GM19193 (cell line): ENCODE measurements at regions not wholly inside any gene's neighbourhood (a gene's known extent, or its start where the extent isn't known, plus 50 kb on each side); places are given as distances from the start of the nearest gene placed in this dataset.

ENCODE experiments used
- POLR2A ChIP-seq: IDR thresholded peaks from 4 replicates; pipeline ENCODE4 v1.6.1; 2011; ENCODE audit not compliant: insufficient read depth, insufficient read length; ENCODE audit errors: extremely low read depth

DNA sequence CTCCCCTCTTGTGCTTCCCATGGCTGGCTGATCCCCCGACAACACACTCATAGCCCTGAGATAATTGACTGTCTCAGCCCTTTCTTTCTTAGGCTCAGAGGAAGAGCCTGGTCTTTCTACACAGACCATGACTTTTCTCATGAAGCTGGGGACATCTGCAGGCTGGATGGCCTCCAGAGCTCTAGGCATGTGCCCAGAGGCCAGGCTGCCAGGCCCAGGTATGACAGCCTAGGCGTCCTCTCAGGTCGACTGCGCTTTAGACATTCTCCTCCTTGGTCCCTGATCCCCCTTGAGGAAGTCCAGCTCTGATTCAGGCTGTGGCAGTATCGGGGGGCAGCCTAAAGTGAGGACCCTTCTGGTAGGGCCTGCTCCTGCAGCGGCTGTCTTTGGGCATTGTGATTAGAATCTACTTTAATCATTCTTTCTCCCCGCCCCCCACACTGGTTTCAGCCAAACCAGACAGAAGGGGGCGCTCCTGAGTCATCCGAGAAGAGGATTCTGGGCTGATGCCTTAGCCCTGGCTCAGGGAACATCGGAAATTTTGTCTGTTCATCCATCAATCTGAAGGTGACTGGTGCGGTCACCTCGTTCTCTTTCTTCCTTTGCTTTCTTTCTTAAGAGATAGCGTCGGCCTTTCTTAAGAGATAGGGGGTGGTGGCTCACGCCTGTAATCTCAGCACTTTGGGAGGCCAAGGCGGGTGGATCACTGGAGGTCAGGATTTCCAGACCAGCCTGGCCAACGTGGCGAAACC, 66.5 kb upstream of the HSPA9 start:
- TF ChIP-seq POLR2A: no peak

DNA sequence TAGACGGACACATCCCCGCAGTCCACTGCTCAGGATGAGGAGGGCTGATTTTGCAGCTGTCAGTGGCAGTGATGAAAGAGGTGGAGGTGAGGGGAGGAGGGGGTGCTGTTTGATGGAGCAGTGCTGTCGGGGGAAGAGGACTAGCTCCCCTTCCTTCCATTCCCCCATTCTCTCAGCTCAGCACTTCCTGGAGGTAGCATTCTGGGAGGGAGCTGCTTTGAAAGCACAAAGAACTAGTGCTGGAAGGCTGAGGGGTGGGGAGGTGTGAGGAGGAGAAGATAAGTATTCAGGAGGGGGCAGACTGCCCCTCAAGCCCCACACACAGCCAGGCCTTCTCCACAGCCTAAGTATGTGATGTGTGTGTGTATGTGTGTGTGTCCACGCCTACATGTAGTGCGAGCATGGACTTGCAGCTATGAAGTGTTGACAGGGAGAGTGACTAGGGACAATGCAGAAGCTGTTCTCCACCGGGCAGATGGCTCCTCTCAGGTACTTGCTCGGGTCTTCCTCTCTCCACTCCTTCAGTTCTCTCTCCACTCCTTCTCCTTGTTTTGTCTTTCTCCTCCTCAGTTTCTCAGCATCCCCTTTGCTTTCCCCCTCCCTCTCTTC, 65.5 kb upstream of the HSPA9 start:
- TF ChIP-seq POLR2A: no peak

DNA sequence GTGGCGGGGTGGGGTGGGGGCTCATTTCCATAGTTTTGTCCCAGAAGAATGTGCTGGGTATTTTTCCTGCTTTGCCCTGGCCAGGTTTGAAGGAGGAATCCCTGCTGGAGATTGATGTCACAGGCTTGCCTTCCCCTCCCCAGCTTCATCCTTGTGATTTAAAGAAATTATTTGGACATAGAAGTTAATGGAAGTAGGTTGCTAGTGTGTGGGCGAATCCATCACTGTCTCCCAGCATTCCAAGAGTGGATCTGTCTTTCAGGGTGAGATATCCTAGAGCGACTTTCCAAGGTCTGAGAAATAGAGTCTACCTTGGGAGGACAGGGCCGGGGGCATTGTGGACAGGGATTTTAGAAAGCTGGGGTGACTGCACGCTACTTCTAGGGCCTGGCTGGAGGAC, 64.9 kb upstream of the HSPA9 start:
- TF ChIP-seq POLR2A: no peak

DNA sequence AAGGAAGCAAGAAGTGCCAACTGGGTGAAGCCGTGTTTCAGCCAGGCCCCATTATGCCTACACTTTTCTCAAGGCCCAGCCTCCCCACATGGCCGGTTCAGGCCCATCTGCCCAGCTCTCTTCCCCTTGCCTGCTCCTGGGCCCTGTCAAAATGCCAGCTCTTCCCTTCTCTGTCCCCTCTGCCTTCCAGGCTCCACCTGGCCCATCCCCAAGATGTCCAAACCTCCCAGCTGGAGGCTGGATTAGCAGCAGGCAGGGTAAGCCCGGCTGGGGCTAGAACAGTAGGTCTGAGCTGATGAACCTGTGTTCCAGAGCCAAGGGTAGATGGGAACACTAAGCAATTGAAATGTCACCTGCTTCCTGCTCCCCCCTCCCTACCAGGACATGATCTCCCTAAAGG, 64.1 kb upstream of the HSPA9 start:
- no peak for TF ChIP-seq POLR2A

DNA sequence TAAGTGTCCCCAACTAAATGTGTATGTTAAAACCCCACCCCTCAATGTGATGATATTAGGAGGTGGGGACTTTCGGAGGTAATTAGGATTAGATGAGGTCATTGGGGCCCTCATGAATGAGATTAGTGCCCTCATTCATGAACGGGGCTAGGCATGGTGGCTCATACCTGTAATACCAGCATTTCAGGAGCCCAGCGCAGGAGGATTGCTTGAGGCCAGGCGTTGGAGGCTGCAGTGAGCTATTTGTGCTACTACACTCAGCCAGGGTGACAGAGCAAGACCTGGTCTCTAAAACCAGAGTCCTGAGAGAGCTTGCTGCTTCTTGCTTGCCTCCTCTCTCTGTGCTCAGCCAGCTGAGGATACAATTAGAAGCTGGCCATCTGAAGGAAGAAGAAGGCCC, 62.1 kb upstream of the HSPA9 start:
- no peak for TF ChIP-seq POLR2A

DNA sequence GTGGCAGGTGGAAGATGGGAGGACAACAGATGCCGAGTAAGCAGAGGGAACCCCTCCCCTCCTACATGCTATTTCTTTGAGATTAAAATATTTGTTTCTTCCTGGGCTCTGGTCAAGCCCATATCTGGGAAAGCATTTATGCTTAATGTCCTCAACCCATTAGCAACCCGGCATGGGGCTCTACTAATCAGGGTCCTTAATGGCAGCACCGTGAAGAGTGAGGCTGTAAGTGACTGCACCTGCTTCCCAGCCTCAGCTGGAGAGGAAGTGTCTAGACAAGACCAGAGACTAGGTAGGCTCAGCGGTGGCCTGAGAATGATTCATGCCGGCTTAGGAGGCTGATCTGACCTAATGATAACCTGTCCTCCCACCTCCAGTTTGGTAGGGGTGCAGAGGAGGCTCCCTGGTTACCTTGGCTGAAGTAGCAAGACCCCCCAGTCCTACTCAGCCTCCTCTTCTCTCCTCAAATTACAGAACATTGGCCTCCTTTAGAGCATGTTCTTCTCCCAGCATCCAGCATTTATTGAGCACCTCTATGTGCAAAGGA, 61.3 kb upstream of the HSPA9 start:
- TF ChIP-seq POLR2A: no peak

DNA sequence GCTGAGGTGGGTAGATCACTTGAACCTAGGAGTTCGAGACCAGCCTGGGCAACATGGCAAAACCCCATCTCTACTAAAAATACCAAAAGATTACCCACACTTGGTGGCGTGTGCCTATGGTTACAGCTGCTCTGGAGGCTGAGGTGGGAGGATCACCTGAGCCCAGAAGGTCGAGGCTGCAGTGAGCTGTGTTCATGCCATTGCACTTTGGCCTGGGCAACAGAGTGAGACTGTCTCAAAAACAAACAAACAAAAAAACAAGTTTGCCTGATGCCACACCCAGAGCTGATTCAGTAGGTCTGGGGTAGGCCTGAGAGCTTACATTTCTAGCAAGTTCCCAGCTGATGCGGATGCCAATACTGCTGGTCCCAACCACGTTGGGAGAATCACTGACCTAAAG, 60.5 kb upstream of the HSPA9 start:
- TF ChIP-seq POLR2A: no peak

DNA sequence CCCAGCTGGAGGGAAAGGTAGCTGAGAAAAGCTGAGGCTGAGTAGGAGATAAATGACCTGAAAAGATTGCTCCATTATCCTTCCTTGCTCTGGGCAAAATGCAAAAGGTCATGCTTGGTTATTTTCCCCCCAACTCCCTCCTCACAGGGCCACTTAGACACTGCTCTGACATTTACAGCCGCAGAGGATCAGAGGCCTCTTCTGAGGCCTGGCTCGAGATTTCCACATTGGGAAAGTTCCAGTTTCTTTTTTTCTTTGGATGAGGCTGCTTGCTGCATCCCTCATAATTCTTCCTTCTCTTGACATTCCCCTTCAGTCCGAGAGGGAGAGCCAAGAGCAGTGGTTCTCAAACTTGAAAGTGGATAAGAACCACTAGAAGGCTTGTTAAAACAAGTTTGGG, 60.1 kb upstream of the HSPA9 start:
- TF ChIP-seq POLR2A: no peak

DNA sequence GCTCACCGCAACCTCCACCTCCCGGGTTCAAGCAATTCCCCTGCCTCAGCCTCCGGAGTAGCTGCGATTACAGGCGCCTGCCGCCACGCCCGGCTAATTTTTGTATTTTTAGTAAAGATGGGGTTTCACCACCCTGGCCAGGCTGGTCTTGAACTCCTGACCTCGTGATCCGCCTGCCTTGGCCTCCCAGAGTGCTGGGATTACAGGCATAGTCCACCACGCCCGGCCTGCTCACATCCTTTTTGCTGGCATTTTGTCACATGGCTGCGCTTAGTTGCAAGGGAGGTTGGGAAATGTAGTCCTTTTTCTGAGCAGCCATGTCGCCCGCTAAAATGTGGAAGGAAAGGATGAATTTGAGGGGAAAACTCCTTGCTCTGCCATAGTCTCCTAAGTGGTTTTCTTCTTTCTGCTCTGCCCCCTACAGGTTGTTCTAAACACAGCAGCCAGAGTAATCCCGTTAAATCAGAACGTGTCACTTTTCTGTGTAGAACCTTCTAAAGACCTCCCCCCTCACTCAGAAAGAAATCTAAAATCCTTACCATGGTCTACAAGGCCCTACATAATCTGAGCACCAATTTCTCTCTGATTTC, 57.8 kb upstream of the HSPA9 start:
- no peak for TF ChIP-seq POLR2A

DNA sequence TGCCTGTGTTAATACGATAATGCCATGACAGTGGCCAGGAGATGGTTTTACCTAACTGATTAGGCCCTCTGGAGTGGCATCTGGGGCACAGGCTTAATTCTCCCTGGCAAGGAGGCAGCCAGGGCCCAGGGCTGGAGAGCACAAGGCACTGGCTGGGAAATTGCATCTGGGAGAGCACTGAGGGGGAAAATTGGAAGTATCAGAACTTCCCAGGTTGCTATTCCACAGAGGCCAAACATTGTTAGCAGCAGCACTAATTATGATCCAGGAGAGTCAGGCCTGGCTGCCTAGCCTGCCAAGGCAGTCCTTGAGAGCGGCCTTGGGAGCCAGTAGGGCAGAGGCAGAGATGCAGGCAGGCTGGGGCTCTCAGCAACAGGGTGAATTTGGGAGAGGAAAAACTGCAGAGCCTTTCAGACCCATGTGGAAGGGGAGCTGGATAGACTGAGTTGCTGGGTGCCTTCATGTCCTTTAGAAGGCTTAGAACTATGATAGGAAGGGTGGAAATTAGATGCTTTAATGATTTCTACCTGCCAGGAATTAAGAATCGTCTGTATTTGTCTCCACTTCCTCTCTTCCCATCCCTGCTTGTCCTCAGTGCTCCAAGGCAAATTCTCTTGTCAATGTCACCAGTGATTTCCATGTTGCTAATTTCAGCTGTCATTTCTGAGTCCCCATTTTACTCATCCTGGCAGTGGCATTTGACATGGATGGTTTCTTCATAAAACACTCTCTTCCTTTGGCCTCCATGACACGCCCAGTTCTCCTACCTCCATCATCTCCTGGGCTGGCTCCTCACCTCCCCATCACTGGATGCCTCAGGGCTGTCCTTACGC, 56.1 kb upstream of the HSPA9 start:
- no peak for TF ChIP-seq POLR2A

DNA sequence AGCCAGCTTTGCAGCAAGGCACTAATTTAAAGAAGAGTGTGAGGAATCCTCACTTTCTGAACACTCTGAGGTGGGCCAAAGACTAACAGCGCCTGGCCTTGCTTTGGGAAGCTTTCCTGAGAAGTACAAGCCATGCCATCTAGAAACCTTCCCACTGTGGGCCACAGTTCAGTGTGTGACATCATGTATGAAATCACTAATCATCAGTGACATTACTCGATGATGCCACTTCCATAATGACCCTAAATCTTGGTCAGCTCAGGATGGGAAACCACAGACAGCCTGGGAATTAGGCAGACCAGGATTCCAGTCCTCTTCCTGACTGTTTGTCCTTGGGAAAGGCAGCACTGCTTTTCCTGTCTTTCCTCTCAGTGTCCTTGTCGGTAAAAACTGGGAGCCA, 54.2 kb upstream of the HSPA9 start:
- TF ChIP-seq POLR2A: no peak

DNA sequence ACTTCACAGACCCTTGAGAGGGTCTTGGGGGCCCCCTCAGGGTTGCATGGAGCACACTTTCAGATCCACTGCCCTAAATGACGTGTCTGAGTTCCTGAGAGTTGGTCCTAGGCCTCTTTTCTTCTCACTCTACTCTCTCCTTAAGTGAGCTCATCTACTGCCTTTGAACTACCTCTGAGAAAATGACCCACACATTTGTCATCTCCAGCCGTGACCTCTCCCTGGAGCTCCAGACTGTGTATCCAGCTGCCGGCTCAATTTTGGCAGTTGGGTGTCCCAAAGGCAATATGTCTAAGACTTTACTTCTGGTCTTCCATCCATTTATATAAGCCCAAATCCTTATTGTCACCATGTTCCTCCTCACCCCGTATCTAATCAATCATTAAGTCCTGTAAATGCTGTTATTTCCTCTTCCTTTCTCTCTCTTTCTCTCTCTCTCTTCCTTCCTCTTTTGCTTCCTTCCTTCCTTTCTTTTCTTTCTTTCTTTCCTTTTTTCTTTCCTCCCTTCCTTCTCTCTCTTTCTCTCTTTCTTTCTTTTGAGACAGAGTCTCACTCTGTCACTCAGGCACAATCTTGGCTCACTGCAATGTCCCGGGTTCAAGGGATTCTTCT, 51.2 kb upstream of the HSPA9 start:
- no peak for TF ChIP-seq POLR2A

DNA sequence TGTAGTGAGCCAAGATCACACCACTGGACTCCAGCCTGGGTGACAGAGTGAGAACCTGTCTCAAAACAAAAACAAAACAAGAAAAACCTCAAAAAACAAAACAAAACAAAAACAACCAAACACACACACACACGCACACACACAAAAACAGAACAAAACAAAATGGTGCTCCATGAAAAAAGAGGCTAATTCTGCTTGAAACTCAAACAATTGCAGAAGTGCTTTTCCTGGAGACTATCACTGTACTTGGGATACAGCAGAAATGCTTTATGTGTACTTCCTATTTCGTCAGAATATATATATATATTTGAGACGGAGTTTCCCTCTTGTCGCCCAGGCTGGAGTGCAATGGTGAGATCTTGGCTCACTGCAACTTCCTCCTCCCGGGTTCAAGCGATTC, 49.9 kb upstream of the HSPA9 start:
- TF ChIP-seq POLR2A: no peak
